Hematopoietic multipotent progenitor cell treated with erythropoietin and hydrocortisone succinate and interleukin-3 and kit ligand, for 8 days (in vitro differentiated cells): ENCODE measurements at regions not wholly inside any gene's neighbourhood (a gene's known extent, or its start where the extent isn't known, plus 50 kb on each side); places are given as distances from the start of the nearest gene placed in this dataset.
"Not testable (repeated sequence)": the region's sequence is repeated elsewhere in the genome, so short reads cannot be mapped to it uniquely, and the experiment has no call there.

Experiments
- DNase-seq: peaks from one replicate; pipeline ENCODE4 v3.0.0-alpha.2; 2015

- DNase-seq, result no peak
Measured at GRCh38 chr14:58954901-58955861, 233.3 kb upstream of the DAAM1 start.

DNA sequence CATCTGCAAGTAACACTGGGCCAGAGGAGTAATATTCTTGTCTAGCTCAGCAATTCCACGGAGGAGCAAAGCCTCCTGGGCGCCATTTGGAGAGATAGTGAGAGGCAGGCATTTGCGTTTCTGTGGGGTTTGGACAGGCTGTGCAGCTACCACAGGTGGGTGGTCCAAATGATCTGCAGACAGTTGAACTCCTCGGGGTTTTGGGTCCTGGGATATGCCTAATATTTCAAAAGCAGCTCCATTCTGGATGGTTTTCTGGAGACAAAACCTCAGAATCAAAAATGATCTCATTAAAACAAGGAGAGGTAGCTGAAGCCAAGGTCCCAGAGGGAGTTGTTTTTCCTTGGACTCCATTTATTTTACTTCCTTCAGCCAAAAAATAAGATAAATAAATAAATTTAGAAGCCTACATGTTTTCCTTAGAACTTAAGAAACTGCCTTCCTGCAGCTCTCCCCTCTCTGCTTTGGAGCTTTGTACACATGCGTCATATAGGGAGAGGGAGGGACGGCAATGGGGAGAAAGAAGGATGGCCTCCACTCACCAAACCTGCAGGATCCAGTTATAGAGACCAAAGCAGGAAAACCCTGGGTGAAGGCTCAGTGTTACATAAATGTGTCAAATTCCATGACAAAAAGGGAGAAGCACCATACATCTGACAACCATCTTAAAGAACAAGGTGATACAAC is 227.3 kb upstream of the DAAM1 start:
- no peak for DNase-seq

DNA sequence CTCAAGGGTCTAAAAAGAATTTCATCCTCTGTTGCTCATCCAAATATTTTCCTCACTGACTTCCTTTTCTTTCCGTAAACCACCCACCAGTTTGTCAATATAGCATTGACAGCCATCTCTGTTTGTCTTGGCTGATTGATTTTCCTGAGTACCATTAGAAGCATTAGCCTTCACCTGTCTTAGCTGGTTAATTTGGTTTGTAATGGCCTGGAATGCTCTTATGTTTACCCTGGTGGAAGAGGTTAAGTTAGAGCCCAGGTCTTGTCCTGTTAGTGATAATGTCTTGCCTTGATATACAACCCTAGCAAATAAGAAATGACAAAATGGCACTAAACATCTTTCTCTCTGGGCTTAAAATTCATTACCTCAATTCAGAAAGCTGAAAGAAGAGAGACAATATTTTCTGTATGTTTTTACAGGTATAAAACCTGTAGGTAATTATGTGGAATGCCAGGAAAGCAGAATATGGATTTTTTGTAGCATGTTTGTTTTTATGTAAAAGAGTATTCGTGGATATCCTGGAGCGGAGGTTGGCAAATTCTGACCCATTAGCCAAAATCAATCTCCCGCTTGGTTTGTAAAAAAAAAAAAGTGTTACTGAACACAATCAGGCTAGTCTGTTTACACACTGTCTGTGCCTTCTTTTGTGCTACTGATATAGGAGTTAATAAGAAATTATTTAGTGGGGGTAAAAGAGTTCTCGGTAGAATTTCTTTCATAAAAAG is 224.4 kb upstream of the DAAM1 start:
- no peak for DNase-seq

GRCh38 chr14:58964598-58964928 is 223.9 kb upstream of the DAAM1 start:
- DNase-seq, result no peak

DNA sequence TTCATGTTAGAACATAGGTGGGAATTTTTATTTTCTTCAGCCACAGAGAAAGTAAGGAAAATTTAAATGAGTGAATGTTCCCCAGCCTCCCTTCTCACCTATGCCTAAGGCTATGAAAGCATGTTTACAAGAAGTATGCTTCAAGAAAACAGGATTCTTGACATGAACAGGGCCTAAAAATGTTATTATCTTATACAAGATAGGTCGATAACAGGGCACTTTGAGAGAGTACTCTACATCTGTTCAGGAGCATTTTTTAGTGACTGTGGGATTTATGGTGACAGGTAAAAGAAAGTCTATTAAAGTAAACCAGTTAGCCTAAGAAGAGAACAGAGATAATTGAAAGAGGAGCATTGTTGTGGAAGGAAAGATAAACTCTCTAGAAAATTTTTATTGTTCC is 222.9 kb upstream of the DAAM1 start:
- no peak for DNase-seq

- DNase-seq, result no peak
Measured at GRCh38 chr14:58966997-58967396, 221.5 kb upstream of the DAAM1 start.

- no peak for DNase-seq
Measured at GRCh38 chr14:58969951-58970751, 218.3 kb upstream of the DAAM1 start.

GRCh38 chr14:58972233-58973017 is 216.0 kb upstream of the DAAM1 start:
- no peak for DNase-seq

GRCh38 chr14:58977366-58977765 is 211.1 kb upstream of the DAAM1 start:
- no peak for DNase-seq

GRCh38 chr14:58978343-58978742 is 210.1 kb upstream of the DAAM1 start:
- no peak for DNase-seq

- DNase-seq, result no peak
Measured at GRCh38 chr14:58979325-58979724, 209.1 kb upstream of the DAAM1 start.

DNA sequence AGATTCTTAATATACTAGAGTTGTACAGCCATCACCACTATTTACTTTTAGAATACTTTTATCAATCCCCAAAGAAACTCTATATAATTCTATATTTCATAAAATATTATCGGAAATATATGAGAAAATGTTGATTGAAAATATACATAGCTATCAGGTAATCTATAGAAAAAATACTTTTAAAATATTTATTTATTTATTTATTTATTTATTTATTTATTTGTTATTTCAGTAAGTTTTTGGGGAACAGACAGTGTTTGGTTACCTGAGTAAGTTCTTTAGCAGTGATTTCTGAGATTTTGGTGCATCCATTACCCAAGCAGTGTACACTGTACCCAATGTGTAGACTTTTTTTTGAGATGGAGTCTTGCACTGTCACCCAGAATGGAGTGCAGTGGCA is 206.6 kb upstream of the DAAM1 start:
- no peak for DNase-seq

- no peak for DNase-seq
Measured at GRCh38 chr14:58985786-58986185, 202.7 kb upstream of the DAAM1 start.

DNA sequence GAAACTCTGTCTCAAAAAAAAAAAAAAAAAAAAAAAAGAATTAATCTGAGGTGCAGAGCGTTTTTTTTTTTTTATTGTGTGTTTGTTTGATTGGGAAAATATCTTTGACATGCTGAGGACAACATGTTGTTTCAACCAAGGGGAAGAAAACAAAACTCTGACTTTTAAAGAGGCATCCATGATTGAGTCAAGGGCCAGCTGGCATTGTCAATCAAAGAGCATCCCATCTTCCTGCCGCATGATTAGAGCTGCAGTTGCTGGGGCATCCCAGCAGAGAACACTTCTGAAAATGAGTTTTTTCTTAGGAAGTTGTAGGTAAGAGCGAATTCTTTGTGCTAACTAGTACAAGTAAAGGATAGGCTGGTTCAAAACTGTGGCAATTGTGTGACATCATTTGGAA is 200.9 kb upstream of the DAAM1 start:
- DNase-seq, result no peak

- DNase-seq, result no peak
Measured at GRCh38 chr14:58992935-58993334, 195.5 kb upstream of the DAAM1 start.

DNA sequence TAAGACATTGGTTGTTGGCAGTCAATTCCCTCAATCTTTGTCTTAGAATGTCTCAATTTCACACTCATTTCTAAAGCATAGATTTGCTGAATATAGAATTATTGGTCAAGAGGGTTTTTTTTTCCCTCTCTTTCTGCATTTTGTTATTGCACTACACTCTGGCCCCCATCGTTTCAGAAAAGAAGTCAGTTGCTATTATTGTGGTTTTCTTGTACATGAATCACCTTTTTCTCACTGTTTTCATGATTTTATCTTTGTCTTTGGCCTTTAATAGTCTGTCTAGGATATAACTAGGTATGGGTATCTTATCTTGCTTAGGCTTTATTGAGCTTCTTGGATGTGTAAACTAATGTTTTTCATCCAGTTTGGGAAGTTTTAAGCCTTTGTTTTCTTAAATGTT is 194.3 kb upstream of the DAAM1 start:
- DNase-seq, result no peak

GRCh38 chr14:59004012-59004411 is 184.5 kb upstream of the DAAM1 start:
- DNase-seq, result no peak

- not testable (repeated sequence) for DNase-seq
Measured at GRCh38 chr14:59006179-59006578, 182.3 kb upstream of the DAAM1 start.

DNA sequence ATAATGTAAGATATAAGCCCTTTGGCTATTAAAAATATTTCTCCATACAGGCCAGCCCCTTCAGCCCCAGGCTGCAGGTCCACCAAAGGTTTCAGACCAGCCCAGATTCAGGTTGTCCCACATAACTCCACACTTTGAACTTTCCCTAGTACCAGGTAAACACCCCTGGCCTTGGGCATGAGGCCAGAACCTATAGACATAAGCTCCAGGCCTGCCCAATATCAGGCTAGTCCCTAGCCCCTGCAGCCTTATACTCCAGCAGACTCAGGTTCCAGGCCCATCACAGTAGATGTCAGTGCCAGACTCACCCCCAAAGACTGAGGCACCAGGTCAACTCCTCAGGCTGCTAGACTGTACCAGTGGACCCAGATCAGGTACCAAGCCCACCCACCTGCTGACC is 178.5 kb upstream of the DAAM1 start:
- DNase-seq, result no peak

DNA sequence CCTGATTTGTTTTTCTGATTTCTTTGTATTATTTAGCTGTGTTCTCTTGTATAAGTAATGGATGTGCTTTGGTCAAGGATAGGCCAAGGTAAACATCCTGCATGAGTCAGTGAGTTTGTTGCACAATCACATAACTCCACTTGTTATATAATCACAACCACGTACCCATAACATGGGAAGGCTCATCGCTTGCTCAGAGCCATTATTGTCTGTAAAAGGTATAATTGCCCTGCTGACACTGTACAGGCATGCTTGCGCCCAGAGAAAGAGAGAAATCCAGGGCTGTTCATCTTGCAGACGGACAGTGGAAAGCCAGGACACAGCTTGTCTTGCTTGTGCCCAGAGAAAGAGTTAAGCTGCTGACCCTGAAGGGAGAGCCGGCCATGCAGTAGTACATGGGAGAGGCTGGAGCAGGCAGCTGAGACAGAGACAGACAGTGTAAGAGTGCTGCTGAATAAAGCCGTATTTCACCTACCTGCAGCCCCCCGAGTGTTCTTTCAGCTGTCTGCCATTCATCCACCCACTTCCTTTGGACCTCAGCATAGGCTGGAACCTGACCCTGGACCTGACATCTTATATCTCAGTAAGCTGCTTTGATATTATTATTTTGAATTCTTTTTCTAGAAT is 174.7 kb upstream of the DAAM1 start:
- DNase-seq, result no peak

DNA sequence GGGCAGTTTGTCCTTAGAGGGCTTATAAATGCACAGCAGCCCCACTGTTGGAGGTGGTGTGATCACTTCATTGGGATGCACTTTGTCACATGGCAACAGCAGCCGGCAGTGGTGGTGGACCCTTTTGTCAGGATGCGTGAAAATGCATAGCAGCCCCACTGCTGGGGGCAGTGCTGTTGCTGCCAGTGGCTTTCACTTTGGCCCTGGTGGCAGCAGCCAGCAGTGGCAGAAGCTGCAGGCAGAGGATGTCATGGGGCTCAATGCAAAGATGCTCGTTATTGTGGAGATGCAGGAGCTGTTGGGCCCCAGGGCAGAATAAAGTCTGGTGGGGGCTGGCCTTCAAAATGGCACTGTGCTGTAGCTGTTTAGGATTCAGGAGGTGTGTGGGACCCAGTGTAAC is 173.0 kb upstream of the DAAM1 start:
- no peak for DNase-seq
